Endometrium (tissue), 2 donors: ENCODE measurements at regions not wholly inside any gene's neighbourhood (a gene's known extent, or its start where the extent isn't known, plus 50 kb on each side); places are given as distances from the start of the nearest gene placed in this dataset.

ENCODE experiments used
- FAIRE-seq: peaks from 2 replicates; lab custom pipeline; 2012; peaks lifted over from hg19 to GRCh38; lab: Jason Lieb, UNC
- donor health status: control.
- donor health status: control.

DNA sequence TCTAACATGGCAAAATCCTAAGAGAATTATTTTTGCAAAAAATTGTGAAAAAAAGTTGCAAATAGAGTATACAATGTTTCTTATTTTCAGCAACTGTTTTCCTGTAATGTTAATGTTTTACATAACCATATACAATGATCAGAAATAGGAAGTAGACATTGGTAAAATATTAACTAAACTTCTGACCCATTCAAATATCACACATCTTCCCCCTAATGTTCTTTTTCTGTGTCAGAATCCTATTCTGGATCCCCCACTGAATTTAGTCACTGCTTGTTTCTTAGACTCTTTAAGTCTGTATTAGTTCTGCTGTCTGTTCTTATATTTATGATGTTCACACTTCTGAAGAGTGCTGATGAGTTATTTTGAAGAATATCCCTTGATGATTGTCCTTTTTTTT lies 62.0 kb downstream of the HFE start:
- FAIRE-seq: no peak

DNA sequence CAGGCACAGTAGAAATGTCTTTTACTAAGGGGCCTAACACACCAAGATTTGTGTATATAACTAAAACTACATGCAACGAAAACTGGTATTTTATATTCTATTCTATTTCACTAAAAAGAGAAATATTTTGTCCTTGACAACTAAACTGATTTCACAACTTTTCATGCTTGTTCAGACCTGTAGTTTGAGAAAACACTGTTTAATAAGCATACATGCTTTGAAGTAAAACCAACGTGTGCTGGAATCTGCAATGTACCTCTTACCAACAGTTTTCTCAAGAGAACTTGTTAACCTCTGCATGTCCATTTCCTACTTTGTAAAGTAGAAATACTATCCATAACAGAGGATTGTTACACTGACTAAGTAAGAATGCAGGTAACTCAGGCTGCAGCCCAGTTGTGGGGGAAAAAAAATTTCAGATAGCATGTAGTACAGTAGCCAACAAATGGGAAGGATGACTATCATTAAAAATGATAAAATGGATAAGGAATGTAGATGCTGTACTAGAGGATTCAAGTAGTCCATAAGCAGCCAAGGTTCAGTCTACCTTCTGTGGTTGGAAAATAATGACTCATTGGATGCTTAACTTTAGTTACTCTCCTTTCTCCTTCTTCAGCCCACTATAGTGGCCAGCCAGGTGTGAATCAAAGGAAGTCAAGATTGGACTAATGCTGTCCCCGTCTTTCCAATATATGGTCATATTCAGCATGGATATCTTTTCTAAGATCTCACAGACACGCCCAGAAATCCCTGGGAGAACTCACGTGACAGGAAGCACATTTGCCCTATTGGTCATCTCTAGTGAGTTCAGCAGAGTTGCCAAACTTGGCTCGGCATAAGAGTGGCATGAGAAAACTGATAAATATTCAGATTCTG lies 65.2 kb downstream of the HFE start:
- no peak for FAIRE-seq

DNA sequence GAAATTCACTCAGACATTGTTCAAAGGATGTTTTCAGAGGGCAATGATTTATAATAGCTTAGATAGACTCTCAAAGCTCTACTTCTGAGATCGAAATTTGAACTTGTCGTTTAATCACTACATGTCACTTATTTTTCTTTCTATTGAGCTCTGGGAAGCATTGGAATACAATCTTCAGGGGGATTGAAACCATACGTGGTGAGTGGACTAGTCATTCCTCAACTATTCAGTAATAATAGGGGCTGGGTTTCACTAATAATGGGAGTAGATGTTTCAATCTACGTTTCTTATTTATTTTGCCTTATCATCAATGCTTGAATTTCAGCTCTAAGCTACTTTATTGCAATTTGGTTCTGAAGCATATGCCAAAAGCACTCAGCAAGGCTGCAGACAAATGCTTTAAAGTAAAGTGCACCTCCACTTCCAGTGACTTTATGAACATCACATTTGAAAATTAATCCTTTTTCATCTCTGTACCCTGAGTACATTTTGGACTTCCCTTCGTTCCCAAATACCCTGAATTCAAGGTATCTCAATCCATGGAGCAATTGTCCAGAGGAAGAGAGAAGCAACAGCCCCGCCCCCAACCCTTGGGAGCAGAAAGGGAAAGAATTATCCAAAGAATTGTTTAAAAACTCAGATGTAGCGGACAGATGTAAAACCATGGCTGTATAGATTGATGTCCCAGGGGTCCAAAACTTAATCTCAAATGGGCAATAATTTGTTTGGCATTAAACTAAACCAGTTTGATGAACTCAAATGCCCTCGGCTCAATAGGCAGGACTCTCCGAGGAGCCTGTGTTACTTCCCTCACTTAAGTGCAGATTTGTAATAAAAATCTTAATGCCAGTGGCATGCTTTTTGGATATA lies 68.1 kb downstream of the HFE start:
- no peak for FAIRE-seq

DNA sequence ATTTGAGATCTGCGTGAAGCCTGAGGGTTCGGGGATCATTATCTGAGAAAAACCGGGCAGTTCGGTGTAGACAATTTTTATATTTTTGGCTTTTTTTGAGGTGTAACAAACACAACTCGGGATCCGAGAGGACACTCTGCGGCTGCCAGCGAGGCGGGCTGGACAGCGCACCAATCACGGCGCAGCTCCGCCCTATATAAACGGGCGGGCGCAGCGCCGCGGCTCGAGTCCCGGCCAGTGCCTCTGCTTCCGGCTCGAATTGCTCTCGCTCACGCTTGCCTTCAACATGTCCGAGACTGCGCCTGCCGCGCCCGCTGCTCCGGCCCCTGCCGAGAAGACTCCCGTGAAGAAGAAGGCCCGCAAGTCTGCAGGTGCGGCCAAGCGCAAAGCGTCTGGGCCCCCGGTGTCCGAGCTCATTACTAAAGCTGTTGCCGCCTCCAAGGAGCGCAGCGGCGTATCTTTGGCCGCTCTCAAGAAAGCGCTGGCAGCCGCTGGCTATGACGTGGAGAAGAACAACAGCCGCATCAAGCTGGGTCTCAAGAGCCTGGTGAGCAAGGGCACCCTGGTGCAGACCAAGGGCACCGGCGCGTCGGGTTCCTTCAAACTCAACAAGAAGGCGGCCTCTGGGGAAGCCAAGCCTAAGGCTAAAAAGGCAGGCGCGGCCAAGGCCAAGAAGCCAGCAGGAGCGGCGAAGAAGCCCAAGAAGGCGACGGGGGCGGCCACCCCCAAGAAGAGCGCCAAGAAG lies 69.0 kb downstream of the HFE start:
- no peak for FAIRE-seq

DNA sequence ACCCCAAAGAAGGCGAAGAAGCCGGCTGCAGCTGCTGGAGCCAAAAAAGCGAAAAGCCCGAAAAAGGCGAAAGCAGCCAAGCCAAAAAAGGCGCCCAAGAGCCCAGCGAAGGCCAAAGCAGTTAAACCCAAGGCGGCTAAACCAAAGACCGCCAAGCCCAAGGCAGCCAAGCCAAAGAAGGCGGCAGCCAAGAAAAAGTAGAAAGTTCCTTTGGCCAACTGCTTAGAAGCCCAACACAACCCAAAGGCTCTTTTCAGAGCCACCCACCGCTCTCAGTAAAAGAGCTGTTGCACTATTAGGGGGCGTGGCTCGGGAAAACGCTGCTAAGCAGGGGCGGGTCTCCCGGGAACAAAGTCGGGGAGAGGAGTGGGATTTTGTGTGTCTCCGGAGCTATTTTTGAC lies 69.6 kb downstream of the HFE start:
- FAIRE-seq: no peak

DNA sequence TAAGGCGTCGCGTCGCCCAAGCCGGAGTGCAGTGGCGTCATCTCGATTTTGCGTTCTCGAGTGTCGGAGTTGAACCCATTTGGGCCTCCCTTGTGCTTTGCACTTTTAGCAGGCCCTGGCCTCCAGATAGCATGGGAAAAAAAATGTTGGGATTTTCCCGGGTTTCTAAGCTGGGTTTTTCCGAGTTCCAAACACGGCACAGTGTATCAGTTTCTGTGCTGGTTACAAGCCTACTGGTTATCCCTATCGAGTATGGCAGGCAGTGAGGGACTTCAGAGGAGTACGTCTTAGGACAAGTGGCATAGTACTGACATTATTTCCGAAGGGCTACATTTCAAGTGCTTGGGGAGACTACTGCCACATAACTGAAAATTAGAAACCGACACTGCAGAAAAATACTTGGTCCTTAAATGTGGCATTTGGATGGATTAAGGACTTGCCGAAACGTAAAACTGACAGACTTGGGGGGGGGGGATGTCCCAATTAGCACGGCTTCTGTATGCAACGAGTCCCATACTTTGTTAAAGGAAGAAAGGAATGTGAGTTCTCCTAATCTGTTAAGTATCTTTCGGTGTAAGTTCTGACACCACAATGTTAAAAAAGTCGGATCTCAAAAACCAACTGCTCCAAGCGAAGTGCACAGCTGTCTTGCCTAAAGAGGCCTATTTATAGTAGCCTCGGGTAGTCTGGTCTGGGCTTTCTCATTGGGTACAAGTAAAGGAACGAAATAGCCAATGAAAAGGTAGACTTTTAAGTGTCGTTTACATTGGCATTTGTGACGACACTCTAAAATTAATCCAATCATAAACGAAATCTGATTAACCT lies 70.2 kb downstream of the HFE start:
- peak; percentile 97 for FAIRE-seq

DNA sequence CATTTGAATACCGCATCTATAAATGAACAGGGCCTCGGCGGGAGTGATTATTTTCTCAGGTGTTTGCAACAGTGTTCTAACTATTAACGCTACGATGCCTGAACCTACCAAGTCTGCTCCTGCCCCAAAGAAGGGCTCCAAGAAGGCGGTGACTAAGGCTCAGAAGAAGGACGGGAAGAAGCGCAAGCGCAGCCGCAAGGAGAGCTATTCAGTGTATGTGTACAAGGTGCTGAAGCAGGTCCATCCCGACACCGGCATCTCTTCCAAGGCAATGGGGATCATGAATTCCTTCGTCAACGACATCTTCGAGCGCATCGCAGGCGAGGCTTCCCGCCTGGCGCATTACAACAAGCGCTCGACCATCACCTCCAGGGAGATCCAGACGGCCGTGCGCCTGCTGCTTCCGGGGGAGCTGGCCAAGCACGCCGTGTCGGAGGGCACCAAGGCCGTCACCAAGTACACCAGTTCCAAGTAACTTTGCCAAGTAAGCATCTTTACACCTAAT lies 70.9 kb downstream of the HFE start:
- FAIRE-seq: no peak

DNA sequence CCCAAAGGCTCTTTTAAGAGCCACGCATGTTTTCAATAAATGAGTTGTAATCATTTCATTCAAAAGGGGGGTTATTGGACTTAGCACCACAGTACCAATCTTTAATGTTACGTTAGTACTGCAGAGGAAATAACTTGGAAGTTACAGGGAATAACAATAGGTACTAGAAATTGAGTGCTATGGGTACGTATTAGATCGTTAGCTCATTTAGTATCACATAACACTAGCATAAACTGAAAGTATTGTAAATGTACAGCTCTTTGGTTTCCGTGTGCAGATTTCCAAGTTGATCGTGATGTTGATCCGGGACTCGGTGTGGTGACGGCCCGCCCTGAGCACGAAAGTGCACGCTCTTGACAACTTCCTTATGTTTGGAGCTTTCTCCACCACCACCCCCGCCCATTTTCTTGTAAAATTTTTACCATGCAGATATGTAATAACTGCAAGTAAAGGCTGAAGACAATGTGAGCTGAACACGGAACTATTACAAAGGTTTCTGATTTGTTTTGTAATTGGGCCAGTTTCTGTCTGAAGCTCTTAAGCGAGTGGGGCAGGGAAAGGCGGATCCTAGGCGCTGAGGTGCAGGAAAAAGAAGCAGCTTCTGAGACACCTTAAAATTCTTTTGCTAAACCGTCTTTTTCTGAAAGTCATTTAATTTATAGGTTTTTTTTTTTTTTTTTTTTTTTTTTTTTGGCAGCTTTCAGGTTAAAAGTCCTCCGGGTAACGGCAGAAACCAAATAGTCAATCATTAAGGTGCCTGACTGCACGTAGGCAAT lies 71.5 kb downstream of the HFE start:
- no peak for FAIRE-seq

DNA sequence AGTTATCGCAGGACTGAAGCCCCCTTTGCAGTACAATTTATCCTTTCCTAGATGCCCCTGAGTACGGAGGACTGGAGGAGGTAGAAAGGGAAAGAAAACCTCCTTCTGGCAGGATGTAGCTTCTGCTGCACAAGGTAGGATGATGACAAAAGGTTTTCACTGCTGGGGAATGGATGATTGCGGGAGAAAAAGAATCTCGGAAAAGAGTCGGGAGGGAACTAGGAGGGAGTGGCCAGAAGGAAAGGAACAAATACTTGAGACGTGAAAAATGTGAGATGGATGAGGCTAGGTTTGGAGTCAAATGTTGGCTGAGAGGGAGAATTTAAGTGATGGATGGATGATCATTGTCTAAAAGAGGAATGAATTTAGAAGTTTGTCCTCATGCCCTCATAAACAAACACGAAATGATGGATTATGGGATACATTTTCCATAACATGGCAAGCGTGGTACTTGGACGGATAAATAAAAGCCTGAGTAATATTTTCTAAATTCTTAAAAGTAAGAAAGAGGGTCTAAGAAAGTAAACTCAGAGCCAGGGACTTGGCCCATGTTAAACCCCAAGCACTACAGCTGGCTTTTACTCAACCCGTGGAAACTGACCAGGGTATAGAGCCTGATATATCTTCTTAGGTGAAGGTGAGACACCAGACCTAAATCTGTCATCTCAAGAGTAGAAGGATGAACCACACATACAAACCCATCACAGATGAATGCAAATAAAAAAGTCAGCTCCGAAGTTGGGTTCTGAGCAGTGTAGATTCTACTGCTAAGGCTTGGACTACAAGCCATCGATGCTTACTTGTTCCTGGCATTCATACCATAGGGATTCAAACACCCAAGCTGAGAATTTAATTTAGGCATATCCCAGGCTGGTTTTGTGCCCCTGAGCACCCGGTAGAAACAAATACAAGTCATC lies 72.4 kb downstream of the HFE start:
- no peak for FAIRE-seq

DNA sequence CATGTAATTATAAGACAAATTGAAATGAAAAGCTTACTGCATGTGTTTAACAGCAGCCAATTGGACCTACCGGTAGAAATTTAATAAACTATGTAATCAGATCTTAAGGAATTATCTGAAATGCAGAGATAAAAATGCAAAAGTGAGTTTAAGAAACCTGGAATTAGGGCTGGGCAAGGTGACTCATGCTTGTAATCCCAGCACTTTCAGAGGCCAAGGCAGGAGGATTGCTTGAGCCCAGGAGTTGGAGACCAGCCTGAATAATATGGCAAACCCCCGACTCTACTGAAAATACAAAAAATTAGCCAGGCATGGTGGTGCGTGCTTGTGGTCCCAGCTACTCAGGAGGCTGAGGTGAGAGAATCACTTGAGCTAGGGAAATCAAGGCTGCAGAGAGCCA lies 74.1 kb downstream of the HFE start:
- no peak for FAIRE-seq

DNA sequence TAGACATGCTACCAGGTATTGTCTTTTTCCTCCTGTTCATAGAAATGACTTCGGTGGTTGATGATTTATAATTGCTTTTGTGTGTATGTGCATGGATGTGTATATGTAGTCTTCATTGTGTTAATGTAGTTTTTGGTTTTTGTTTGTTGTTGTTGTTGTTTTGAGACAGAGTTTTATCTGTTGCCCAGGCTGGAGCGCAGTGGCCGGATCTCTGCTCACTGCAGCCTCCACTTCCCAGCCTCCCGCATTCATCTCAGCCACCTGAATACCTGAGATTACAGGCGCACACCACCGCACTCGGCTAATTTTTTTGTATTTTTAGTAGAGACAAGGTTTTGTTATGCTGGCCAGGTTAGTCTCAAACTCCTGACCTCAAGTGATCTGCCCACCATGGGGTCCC lies 75.2 kb downstream of the HFE start:
- no peak for FAIRE-seq

DNA sequence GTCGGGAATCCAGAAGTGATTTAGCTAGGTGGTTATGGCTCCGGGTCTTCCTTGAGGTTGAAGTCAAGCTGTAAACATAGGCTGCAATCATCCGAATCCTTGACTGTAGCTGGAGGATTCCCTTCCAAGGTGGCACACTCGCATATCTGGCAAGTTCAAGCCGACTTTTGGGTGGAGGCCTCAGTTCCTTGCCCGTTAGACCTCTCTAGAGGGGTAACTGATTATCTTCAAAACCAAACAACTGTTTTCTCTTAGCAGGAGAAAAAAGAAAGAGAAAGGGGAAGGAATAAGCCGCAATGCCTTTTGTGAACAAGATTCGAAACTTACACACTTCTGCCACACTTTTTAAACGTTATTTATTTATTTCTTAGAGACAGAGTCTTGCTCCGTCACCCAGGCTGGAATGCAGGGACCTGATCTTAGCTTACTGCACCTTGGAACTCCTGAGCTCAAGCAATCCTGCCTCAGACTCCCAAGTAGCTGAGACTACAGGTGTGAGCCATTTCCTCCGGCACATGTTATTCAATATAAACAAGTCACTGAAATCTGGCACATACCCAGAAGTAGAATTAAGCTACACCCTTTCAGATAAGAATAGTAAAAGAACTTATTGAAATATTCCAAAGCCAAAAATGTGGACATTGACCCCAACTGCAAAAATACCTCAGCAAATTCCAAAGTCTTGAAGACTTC lies 76.3 kb downstream of the HFE start:
- FAIRE-seq: no peak

DNA sequence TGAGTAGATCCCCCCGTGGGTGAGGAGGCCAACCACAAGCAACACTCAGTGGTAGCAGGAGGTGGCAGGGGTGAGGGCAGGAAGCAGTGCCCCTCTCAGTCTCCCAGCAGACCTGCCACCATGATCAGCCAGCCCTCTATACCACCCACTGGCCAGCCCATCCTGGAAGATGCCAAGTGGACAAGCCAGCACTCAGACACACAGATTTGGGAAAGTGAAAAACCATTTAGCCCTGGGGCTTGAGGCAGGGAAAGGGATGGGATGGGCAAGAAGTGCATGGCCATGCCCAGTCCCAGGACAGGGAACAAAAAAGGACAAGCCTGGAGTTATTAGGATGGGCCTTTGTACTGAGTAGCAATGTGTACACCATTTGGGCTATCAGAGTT lies 76.9 kb downstream of the HFE start:
- no peak for FAIRE-seq

DNA sequence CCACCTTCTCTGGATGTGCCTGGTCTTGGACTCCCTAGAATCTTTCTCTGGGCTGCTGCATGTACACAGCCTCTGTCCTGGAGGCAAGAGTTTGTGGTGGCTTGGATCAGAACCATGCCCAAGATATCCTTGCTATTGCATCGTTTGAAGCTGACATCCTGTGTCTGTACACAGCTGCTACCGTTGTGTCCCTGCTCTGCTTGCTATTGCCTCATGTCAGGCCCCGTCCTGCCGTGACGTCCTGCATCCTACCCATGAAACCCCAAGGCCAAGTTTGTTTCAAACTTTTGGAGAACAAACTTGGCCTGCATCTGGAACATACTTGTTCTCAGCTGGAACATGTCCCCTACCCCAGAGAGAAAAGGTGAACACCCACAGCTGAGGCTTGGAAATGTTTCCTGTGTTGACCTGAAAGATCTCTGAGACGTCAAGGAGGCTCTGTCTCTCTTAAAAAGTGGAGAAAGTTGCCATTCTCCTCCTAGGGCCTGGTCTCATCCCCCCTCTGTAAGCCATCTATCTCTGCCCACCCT lies 78.1 kb downstream of the HFE start:
- no peak for FAIRE-seq

DNA sequence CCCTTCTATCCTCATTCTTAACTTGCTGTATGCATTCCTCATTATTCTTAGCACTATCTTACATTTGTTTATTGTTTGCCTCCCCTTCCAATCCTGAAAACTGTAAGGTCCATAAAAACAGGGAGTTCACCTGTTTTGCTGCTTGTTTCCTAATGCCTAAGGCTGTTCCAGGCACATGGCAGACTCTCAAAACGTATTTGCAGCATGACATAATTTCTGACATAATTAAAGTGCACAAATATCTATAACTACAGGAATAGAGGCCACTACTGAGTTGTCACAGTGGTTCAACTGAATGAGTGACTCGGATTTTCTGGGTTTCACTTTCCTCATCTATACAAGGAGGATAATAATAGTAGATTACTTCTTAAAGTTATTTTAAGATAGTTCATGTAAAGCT lies 83.0 kb downstream of the HFE start:
- no peak for FAIRE-seq

DNA sequence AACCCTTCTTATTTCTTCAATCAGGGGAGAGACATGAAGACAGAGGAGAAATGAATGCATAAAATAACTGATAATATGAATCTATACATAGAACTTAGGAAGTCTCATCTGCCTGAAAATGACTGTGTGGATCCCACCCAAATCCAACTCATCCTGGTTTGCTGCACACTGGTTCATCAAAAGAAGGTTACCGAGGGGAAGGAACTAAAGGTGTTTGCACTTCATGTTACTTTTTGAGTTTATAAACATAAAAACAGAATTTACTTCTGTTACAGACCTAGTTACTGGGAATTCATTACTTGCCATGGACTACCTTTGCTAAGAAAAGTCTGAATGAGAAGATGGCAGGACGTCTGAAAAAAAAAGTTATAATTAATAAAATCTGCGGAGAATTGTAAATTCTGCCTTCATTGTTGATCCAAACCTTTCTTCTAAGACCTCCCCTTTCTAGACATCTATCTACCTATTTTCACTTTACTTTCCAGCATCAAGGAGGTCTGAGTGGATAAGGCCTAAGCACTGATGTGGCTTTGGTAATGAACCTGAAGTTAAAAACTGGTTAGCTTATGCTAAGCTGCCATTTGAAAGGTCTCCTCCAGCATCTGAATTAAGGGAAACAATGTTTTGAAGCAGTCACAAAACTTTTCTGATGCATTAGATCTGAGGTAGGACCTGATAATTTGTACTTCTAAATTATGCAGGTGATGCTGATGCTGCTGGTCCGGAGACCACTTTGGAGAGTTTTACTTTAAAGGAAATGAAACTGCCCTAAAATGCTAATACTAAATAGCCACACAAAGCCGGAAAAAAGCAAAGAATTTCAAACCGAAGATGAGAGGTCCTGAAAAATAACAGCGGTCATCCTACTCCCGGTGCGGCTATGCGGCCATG lies 84.0 kb downstream of the HFE start:
- FAIRE-seq: no peak

DNA sequence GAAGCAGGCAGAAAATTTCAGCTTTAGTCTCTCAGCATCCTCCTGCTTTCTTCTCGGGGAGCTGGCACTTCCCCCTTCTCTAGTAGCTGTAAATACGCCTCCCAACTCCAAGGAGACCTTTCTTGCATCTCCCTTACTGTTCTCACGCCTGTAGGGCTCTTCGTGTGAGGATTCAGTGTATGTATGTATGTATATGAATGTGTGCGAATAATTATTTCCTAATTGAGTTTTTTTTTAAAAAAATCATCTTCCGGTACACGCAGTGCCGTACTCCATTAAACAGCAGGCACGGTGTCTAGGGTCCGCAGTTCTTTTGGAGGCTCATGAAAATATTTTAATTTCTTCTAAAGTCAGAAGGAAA lies 85.4 kb downstream of the HFE start:
- peak; percentile 59 for FAIRE-seq

DNA sequence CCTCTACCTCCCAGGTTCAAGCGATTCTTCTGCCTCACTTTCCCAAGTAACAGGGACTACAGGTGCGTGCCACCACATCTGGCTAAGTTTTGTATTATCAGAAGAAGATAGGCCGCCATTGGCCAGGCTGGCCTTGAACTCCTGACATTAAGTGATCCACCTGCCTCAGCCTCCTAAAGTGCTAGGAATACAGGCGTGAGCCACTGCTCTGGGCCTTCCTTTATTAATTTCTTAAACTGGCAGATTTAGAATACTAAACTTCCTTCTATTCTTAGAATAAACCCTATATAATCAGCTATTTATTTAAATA lies 86.6 kb downstream of the HFE start:
- no peak for FAIRE-seq
